ENCODE measurements at regions not wholly inside any gene's neighbourhood (a gene's known extent, or its start where the extent isn't known, plus 50 kb on each side); places are given as distances from the start of the nearest gene placed in this dataset.

DNA sequence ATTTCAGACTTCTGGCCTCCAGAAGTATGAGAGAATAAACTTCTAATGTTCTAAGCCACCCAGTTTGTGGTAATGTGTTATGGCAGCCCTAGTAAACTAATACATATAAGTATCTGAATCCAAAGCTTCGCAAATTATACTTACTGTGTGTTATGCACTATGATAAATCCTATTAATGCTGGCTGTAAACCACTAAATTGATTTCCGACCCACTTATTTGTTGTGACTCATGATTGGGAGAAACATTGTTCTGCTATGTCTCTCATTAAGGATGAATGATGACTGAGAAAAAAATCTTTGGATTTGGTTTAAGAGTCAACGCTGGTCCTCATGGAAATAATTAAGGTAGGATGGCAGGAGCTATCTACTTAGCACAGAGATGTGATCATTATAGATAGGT lies 62.0 kb downstream of the FZD4 start:
- Mint-ChIP-seq H3K9me3 (no peaks in the 10 kb centered on the region), H3K36me3 (ENCODE audit: low read depth) (no peaks in the 10 kb centered on the region), H3K4me3 (no peak overlapping the region), H3K27me3 (peaks cover 5% of the 10 kb centered on the region), H3K4me1 (ENCODE audit: low read depth) (no peaks in the 10 kb centered on the region), H3K27ac (no peak overlapping the region)
- ChIA-PET POLR2A (no interaction called here), CTCF (interaction anchor here (2.6 kb wide), 1 partner anchor 23 kb away, joined by 15 read pairs; no protein-coding TSS in a partner anchor)
- DNase-seq (no peak), ATAC-seq (no peak)
- intact Hi-C loops (cut with micrococcal nuclease) = no loop called here
- no peak for TF ChIP-seq CTCF (IDR thresholded peaks at IDR 0.05)
